ENCODE measurements at regions not wholly inside any gene's neighbourhood (a gene's known extent, or its start where the extent isn't known, plus 50 kb on each side); places are given as distances from the start of the nearest gene placed in this dataset.

- H3K4me1 Mint-ChIP-seq = peaks cover 27% of the 10 kb centered on the region
- H3K4me3 Mint-ChIP-seq = no peak overlapping the region
- H3K27me3 Mint-ChIP-seq (ENCODE audit: low read depth) = no peaks in the 10 kb centered on the region
- DNase-seq (ENCODE audit: low read depth, low spot score) = no peak
- no peak for TF ChIP-seq CTCF (conservative IDR thresholded peaks at IDR 0.05)
- no peaks in the 10 kb centered on the region for H3K36me3 Mint-ChIP-seq (ENCODE audit: low read depth)
- no peaks in the 10 kb centered on the region for H3K9me3 Mint-ChIP-seq
- H3K27ac Mint-ChIP-seq (ENCODE audit: unreplicated experiment) = peak overlapping the region; percentile 41
Observed at GRCh38 chr1:230509281-230509977, 83.3 kb upstream of the PGBD5 start.

GRCh38 chr1:230507666-230508402, 81.7 kb upstream of the PGBD5 start:
- no peak for DNase-seq (ENCODE audit: low read depth, low spot score)
- Mint-ChIP-seq H3K4me1 (peaks cover 34% of the 10 kb centered on the region), H3K36me3 (ENCODE audit: low read depth) (no peaks in the 10 kb centered on the region), H3K27ac (ENCODE audit: unreplicated experiment) (no peak overlapping the region), H3K27me3 (ENCODE audit: low read depth) (no peaks in the 10 kb centered on the region), H3K4me3 (no peak overlapping the region), H3K9me3 (no peaks in the 10 kb centered on the region)
- no peak for TF ChIP-seq CTCF (conservative IDR thresholded peaks at IDR 0.05)

- Mint-ChIP-seq H3K36me3 (ENCODE audit: low read depth) (no peaks in the 10 kb centered on the region), H3K4me1 (peaks cover 31% of the 10 kb centered on the region), H3K4me3 (no peak overlapping the region), H3K27me3 (ENCODE audit: low read depth) (no peaks in the 10 kb centered on the region), H3K27ac (ENCODE audit: unreplicated experiment) (no peak overlapping the region), H3K9me3 (no peaks in the 10 kb centered on the region)
- DNase-seq (ENCODE audit: low read depth, low spot score) = no peak
- TF ChIP-seq CTCF (conservative IDR thresholded peaks at IDR 0.05) = no peak
Observed at GRCh38 chr1:230507236-230507635, 81.1 kb upstream of the PGBD5 start.

- TF ChIP-seq CTCF (conservative IDR thresholded peaks at IDR 0.05) = no peak
- H3K27ac Mint-ChIP-seq (ENCODE audit: unreplicated experiment) = no peak overlapping the region
- no peaks in the 10 kb centered on the region for H3K36me3 Mint-ChIP-seq (ENCODE audit: low read depth)
- no peak for DNase-seq (ENCODE audit: low read depth, low spot score)
- H3K4me1 Mint-ChIP-seq = peaks cover 35% of the 10 kb centered on the region
- no peaks in the 10 kb centered on the region for H3K27me3 Mint-ChIP-seq (ENCODE audit: low read depth)
- no peaks in the 10 kb centered on the region for H3K9me3 Mint-ChIP-seq
- no peak overlapping the region for H3K4me3 Mint-ChIP-seq
Observed at GRCh38 chr1:230506451-230506850, 80.3 kb upstream of the PGBD5 start.

- Mint-ChIP-seq H3K27ac (ENCODE audit: unreplicated experiment) (peak overlapping the region; percentile 73), H3K4me3 (no peak overlapping the region), H3K36me3 (ENCODE audit: low read depth) (no peaks in the 10 kb centered on the region), H3K27me3 (ENCODE audit: low read depth) (no peaks in the 10 kb centered on the region), H3K9me3 (peaks cover 6% of the 10 kb centered on the region), H3K4me1 (peaks cover 25% of the 10 kb centered on the region)
- TF ChIP-seq CTCF (conservative IDR thresholded peaks at IDR 0.05) = no peak
- DNase-seq (ENCODE audit: low read depth, low spot score) = no peak
Observed at GRCh38 chr1:230504310-230504709, 78.2 kb upstream of the PGBD5 start.
